ENCODE measurements at regions not wholly inside any gene's neighbourhood (a gene's known extent, or its start where the extent isn't known, plus 50 kb on each side); places are given as distances from the start of the nearest gene placed in this dataset.

DNA sequence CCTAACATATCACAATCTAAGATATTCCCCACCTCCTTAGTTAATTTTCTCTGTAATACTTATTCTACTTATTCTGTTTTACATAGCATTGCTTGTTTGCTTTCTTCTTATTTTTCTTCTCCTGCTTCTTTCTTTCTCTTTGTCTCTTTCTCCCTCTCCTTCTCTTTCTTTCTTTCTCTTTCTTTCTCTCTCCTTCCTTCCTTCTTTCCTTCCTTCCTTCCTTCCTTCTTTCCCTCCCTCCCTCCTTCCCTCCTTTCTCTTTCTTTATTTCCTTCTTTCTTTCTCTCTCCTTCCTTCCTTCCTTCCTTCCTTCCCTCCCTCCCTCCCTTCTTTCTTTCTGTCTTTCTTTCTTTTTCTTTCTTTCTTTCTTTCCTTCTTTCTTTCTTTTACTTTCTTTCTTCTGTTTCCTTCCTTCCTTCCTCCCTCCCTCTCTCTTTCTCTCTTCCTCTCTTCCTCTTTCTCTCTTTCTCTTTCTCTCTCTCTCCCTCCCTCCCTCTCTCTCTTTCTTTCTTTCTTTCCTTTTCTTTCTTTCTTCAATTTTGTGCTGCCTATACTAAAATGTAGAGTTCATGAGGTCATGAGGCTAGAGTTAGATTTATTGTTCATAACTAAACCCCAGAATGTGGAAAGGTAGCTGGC lies 445.4 kb downstream of the GATA3 start:
- TF ChIP-seq JUND (IDR thresholded peaks at IDR 0.05; ENCODE audit: low read depth, low read length) (no peak), NFIC (IDR thresholded peaks at IDR 0.05; ENCODE audit: low read depth, low read length) (no peak), FOXM1 (IDR thresholded peaks at IDR 0.05; ENCODE audit: low read depth, low read length) (no peak)
